PFSK-1 (cell line): ENCODE measurements at regions not wholly inside any gene's neighbourhood (a gene's known extent, or its start where the extent isn't known, plus 50 kb on each side); places are given as distances from the start of the nearest gene placed in this dataset.

ENCODE experiments used
- FOXP2 ChIP-seq: optimal IDR thresholded peaks from 2 replicates; pipeline ENCODE3; 2011; ENCODE audit warnings: borderline replicate concordance, control low read depth, inconsistent platforms; ENCODE audit not compliant: insufficient read depth; ENCODE audit errors: extremely low read length, extremely low read depth
- POLR2AphosphoS5 ChIP-seq: IDR thresholded peaks from 2 replicates; pipeline ENCODE4 v1.6.1; 2012; ENCODE audit warnings: low read depth, mild to moderate bottlenecking, control low read depth, low read length, moderate library complexity
- SIN3A ChIP-seq: IDR thresholded peaks from 2 replicates; pipeline ENCODE4 v1.6.1; 2012; ENCODE audit warnings: mild to moderate bottlenecking, low read length, moderate library complexity, borderline replicate concordance; ENCODE audit not compliant: insufficient read depth
- TAF1 ChIP-seq: IDR thresholded peaks from 2 replicates; pipeline ENCODE4 v1.6.1; 2012; ENCODE audit warnings: low read length, control low read depth, borderline replicate concordance; ENCODE audit not compliant: insufficient read depth
- TF ChIP-seq, protein P1 (sequence below), 2 experiments: IDR thresholded peaks; 2 replicates each; pipeline versions ENCODE4 v1.6.1 to v1.8.0; 2011 to 2012; ENCODE audit warnings: low read depth in 2 of 2, low read length in 2 of 2, control low read depth in 1 of 2, inconsistent platforms in 1 of 2, mild to moderate bottlenecking in 1 of 2, moderate library complexity in 1 of 2; ENCODE audit not compliant: insufficient read depth in 1 of 2

- TF ChIP-seq, protein P1, sequence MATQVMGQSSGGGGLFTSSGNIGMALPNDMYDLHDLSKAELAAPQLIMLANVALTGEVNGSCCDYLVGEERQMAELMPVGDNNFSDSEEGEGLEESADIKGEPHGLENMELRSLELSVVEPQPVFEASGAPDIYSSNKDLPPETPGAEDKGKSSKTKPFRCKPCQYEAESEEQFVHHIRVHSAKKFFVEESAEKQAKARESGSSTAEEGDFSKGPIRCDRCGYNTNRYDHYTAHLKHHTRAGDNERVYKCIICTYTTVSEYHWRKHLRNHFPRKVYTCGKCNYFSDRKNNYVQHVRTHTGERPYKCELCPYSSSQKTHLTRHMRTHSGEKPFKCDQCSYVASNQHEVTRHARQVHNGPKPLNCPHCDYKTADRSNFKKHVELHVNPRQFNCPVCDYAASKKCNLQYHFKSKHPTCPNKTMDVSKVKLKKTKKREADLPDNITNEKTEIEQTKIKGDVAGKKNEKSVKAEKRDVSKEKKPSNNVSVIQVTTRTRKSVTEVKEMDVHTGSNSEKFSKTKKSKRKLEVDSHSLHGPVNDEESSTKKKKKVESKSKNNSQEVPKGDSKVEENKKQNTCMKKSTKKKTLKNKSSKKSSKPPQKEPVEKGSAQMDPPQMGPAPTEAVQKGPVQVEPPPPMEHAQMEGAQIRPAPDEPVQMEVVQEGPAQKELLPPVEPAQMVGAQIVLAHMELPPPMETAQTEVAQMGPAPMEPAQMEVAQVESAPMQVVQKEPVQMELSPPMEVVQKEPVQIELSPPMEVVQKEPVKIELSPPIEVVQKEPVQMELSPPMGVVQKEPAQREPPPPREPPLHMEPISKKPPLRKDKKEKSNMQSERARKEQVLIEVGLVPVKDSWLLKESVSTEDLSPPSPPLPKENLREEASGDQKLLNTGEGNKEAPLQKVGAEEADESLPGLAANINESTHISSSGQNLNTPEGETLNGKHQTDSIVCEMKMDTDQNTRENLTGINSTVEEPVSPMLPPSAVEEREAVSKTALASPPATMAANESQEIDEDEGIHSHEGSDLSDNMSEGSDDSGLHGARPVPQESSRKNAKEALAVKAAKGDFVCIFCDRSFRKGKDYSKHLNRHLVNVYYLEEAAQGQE (IDR thresholded peaks at IDR 0.05; ENCODE audit: insufficient read depth in 1 of 2, low read depth in 2 of 2, low read length in 2 of 2): no peak
- TF ChIP-seq TAF1: no peak
- TF ChIP-seq SIN3A: no peak
- TF ChIP-seq FOXP2: no peak
- TF ChIP-seq POLR2AphosphoS5: no peak
Measured at GRCh38 chr2:16756831-16757644, 91.4 kb upstream of the CYRIA start.

- TF ChIP-seq, protein P1 (IDR thresholded peaks at IDR 0.05; ENCODE audit: insufficient read depth in 1 of 2, low read depth in 2 of 2, low read length in 2 of 2): no peak
- TF ChIP-seq TAF1 (no peak), FOXP2 (no peak), SIN3A (no peak), POLR2AphosphoS5 (no peak)
Measured at GRCh38 chr2:16755442-16755841, 89.8 kb upstream of the CYRIA start.

DNA sequence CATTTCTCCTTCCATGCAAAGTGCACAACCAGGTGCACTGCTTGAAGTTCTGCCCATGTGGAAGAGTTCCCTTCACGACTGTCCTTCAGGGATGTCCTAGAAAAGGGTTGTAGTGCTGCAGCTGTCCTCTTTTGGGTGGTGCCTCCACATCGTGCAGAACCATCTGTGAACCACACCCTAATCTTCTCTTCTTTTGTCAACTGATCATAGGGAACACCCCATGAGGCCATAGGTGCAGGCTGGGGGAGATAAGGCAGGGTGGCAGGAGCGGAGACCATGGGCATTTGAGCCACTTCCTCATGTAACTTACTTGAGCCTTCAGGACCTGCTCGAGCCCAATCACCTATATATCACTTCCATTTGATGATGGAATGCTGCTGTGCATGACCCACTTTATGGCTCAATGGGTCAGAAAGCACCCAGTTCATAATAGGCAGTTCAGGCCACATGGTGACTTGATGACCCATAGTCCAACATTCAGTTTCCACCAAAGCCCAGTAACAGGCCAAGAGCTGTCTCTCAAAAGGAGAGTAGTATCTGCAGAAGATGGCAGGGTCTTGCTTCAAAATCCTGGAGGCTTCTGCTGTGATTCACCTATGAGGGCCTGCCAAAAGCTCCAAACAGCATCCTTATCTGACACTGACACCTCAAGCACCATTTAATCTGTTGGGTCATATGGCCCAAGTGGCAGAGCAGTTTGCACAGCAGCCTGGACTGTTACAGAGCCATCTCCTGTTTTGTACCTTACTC lies 84.7 kb upstream of the CYRIA start:
- TF ChIP-seq FOXP2: no peak
- no peak for TF ChIP-seq TAF1
- TF ChIP-seq POLR2AphosphoS5: no peak
- TF ChIP-seq, protein P1 (IDR thresholded peaks at IDR 0.05; ENCODE audit: insufficient read depth in 1 of 2, low read depth in 2 of 2, low read length in 2 of 2): no peak
- TF ChIP-seq SIN3A: no peak

GRCh38 chr2:16747689-16748088 lies 82.1 kb upstream of the CYRIA start:
- TF ChIP-seq, protein P1 (IDR thresholded peaks at IDR 0.05; ENCODE audit: insufficient read depth in 1 of 2, low read depth in 2 of 2, low read length in 2 of 2): no peak
- TF ChIP-seq SIN3A (no peak), TAF1 (no peak), POLR2AphosphoS5 (no peak), FOXP2 (no peak)
